ENCODE measurements at regions not wholly inside any gene's neighbourhood (a gene's known extent, or its start where the extent isn't known, plus 50 kb on each side); places are given as distances from the start of the nearest gene placed in this dataset.

- H3K9ac ChIP-seq = no peak overlapping the region
- TF ChIP-seq, protein P1, sequence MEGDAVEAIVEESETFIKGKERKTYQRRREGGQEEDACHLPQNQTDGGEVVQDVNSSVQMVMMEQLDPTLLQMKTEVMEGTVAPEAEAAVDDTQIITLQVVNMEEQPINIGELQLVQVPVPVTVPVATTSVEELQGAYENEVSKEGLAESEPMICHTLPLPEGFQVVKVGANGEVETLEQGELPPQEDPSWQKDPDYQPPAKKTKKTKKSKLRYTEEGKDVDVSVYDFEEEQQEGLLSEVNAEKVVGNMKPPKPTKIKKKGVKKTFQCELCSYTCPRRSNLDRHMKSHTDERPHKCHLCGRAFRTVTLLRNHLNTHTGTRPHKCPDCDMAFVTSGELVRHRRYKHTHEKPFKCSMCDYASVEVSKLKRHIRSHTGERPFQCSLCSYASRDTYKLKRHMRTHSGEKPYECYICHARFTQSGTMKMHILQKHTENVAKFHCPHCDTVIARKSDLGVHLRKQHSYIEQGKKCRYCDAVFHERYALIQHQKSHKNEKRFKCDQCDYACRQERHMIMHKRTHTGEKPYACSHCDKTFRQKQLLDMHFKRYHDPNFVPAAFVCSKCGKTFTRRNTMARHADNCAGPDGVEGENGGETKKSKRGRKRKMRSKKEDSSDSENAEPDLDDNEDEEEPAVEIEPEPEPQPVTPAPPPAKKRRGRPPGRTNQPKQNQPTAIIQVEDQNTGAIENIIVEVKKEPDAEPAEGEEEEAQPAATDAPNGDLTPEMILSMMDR (IDR thresholded peaks at IDR 0.05) = no peak
- H3K27me3 ChIP-seq (ENCODE audit: control insufficient read depth, insufficient read depth, low read length) = no peaks in the 10 kb centered on the region
- no peaks in the 10 kb centered on the region for H3K79me2 ChIP-seq
- H3K36me3 ChIP-seq (ENCODE audit: control insufficient read depth, insufficient read depth, low read length) = no peaks in the 10 kb centered on the region
- peak overlapping the region; percentile 54 for H2AFZ ChIP-seq
- H3K4me1 ChIP-seq = peaks cover 6% of the 10 kb centered on the region
- H3K9me3 ChIP-seq (ENCODE audit: control insufficient read depth, low read length) = no peaks in the 10 kb centered on the region
- H3K4me3 ChIP-seq (ENCODE audit: low read depth, low read length) = no peak overlapping the region
- peak overlapping the region; percentile 41 for H3K27ac ChIP-seq
- H3K4me2 ChIP-seq (ENCODE audit: low read length) = no peak overlapping the region
These were observed 83.7 kb downstream of the TMEM30B start for GRCh38 chr14:61197416-61197815.

DNA sequence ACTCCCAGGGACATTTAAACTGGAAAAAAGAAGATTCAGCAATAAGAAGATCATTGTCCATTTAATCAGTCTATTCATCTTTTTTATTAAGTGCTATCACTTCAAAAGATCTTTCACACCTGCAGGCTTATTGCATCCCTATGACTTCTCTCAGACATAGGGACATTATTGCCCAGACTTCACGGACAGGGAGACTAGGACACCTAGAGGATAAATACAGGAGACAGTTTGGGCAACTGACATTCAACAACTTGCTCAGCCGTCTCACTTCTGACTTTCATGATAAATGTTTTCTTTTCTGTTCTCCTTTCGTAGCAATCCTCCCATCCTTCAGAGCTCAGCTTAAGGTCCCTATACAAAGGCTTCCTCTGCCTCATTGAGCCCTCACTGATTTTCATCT lies 84.3 kb downstream of the TMEM30B start:
- H3K4me2 ChIP-seq (ENCODE audit: low read length) = peak overlapping the region; percentile 6
- no peaks in the 10 kb centered on the region for H3K27me3 ChIP-seq (ENCODE audit: control insufficient read depth, insufficient read depth, low read length)
- TF ChIP-seq, protein P1 (IDR thresholded peaks at IDR 0.05) = peak; percentile 51
- no peaks in the 10 kb centered on the region for H3K36me3 ChIP-seq (ENCODE audit: control insufficient read depth, insufficient read depth, low read length)
- no peaks in the 10 kb centered on the region for H3K79me2 ChIP-seq
- no peaks in the 10 kb centered on the region for H3K9me3 ChIP-seq (ENCODE audit: control insufficient read depth, low read length)
- H2AFZ ChIP-seq = peak overlapping the region; percentile 54
- H3K4me1 ChIP-seq = peaks cover 6% of the 10 kb centered on the region
- H3K4me3 ChIP-seq (ENCODE audit: low read depth, low read length) = no peak overlapping the region
- no peak overlapping the region for H3K9ac ChIP-seq
- H3K27ac ChIP-seq = peak overlapping the region; percentile 41

DNA sequence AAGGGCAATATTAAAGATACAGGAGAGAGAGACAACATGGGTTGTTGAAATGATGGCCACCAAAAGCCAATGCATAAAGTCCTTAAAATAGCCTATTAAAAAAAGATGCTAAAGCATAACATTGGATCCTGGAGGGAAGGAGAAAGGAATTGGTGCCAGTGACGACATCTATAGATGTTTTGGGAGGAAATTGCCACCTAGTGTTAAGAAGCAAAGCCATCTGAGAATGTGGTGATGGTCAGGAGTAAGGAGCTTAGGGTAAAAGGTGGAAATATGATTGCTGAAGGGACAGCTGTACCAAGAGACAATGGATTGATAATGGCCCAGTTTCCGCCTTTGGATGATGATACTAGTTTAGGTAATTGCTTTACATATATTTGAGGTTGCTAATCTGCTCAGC lies 85.1 kb downstream of the TMEM30B start:
- Histone ChIP-seq H2AFZ (no peak overlapping the region), H3K4me3 (ENCODE audit: low read depth, low read length) (no peak overlapping the region), H3K4me2 (ENCODE audit: low read length) (no peak overlapping the region), H3K27me3 (ENCODE audit: control insufficient read depth, insufficient read depth, low read length) (no peaks in the 10 kb centered on the region), H3K36me3 (ENCODE audit: control insufficient read depth, insufficient read depth, low read length) (no peaks in the 10 kb centered on the region), H3K9me3 (ENCODE audit: control insufficient read depth, low read length) (no peaks in the 10 kb centered on the region), H3K9ac (no peak overlapping the region), H3K27ac (peak overlapping the region; percentile 2), H3K4me1 (peaks cover 6% of the 10 kb centered on the region), H3K79me2 (no peaks in the 10 kb centered on the region)
- TF ChIP-seq, protein P1 (IDR thresholded peaks at IDR 0.05) = no peak

DNA sequence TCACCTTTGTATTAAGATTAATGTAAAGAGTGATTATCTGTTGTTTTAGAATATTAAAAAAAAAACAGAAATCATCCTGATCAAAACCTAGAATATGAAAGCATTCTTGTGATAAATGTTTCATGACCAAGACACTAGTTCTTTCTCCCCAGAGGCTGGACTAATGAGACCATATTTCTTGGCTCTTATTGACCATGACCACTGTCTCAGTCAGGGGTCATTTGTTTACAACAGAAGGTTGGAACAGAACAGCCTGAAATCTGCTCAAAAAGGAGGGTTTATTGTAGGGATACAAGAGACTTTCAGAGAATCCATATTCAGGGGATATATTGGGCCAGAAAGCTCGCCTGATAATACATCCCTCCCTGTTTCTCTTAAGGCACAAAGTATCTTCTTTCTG lies 87.7 kb downstream of the TMEM30B start:
- no peaks in the 10 kb centered on the region for H3K79me2 ChIP-seq
- no peak overlapping the region for H3K4me2 ChIP-seq (ENCODE audit: low read length)
- no peaks in the 10 kb centered on the region for H3K36me3 ChIP-seq (ENCODE audit: control insufficient read depth, insufficient read depth, low read length)
- H3K9ac ChIP-seq = no peak overlapping the region
- TF ChIP-seq, protein P1 (IDR thresholded peaks at IDR 0.05) = no peak
- H3K27me3 ChIP-seq (ENCODE audit: control insufficient read depth, insufficient read depth, low read length) = no peaks in the 10 kb centered on the region
- no peak overlapping the region for H3K4me3 ChIP-seq (ENCODE audit: low read depth, low read length)
- H3K9me3 ChIP-seq (ENCODE audit: control insufficient read depth, low read length) = no peaks in the 10 kb centered on the region
- no peak overlapping the region for H2AFZ ChIP-seq
- peaks cover 9% of the 10 kb centered on the region for H3K4me1 ChIP-seq
- no peak overlapping the region for H3K27ac ChIP-seq

- no peak overlapping the region for H3K27ac ChIP-seq
- no peaks in the 10 kb centered on the region for H3K27me3 ChIP-seq (ENCODE audit: control insufficient read depth, insufficient read depth, low read length)
- H3K9me3 ChIP-seq (ENCODE audit: control insufficient read depth, low read length) = no peaks in the 10 kb centered on the region
- H3K36me3 ChIP-seq (ENCODE audit: control insufficient read depth, insufficient read depth, low read length) = no peaks in the 10 kb centered on the region
- H3K79me2 ChIP-seq = no peaks in the 10 kb centered on the region
- H3K4me2 ChIP-seq (ENCODE audit: low read length) = no peak overlapping the region
- peak overlapping the region; percentile 3 for H2AFZ ChIP-seq
- TF ChIP-seq, protein P1 (IDR thresholded peaks at IDR 0.05) = no peak
- H3K4me3 ChIP-seq (ENCODE audit: low read depth, low read length) = no peak overlapping the region
- peaks cover 10% of the 10 kb centered on the region for H3K4me1 ChIP-seq
- H3K9ac ChIP-seq = no peak overlapping the region
These were observed 88.1 kb downstream of the TMEM30B start for GRCh38 chr14:61192989-61193388.
